HG02678 (cell line): ENCODE measurements at regions not wholly inside any gene's neighbourhood (a gene's known extent, or its start where the extent isn't known, plus 50 kb on each side); places are given as distances from the start of the nearest gene placed in this dataset.

Experiments used
- ATAC-seq: cut with Tn5 transposase; IDR thresholded peaks from one replicate; pipeline ENCODE4 v1.9.1; 2021; ENCODE audit warnings: mild to moderate bottlenecking, moderate library complexity; ENCODE audit not compliant: unreplicated experiment

GRCh38 chr1:87863317-87863716 lies 534.6 kb downstream of the LMO4 start:
- no peak for ATAC-seq

- ATAC-seq = no peak
Observed at GRCh38 chr1:87864676-87865075, 536.0 kb downstream of the LMO4 start.

GRCh38 chr1:87866416-87866815 lies 537.7 kb downstream of the LMO4 start:
- ATAC-seq = no peak

GRCh38 chr1:87867626-87868025 lies 538.9 kb downstream of the LMO4 start:
- ATAC-seq = no peak

- ATAC-seq = no peak
Observed at GRCh38 chr1:87869567-87869966, 540.9 kb downstream of the LMO4 start.

GRCh38 chr1:87872189-87872588 lies 543.5 kb downstream of the LMO4 start:
- peak; percentile 79 for ATAC-seq

GRCh38 chr1:87872692-87873091 lies 544.0 kb downstream of the LMO4 start:
- peak; percentile 44 for ATAC-seq

GRCh38 chr1:87878873-87879272 lies 550.2 kb downstream of the LMO4 start:
- no peak for ATAC-seq

GRCh38 chr1:87880098-87880760 lies 551.5 kb downstream of the LMO4 start:
- ATAC-seq = no peak

- no peak for ATAC-seq
Observed at GRCh38 chr1:87880764-87881163, 552.1 kb downstream of the LMO4 start.

GRCh38 chr1:87883906-87884305 lies 555.2 kb downstream of the LMO4 start:
- no peak for ATAC-seq

- ATAC-seq = no peak
Observed at GRCh38 chr1:87884581-87884980, 555.9 kb downstream of the LMO4 start.

GRCh38 chr1:87885278-87886025 lies 556.8 kb downstream of the LMO4 start:
- ATAC-seq = no peak

GRCh38 chr1:87887100-87887499 lies 558.4 kb downstream of the LMO4 start:
- ATAC-seq = no peak

GRCh38 chr1:87888446-87888845 lies 559.8 kb downstream of the LMO4 start:
- ATAC-seq = no peak

- no peak for ATAC-seq
Observed at GRCh38 chr1:87894062-87894461, 565.4 kb downstream of the LMO4 start.

- no peak for ATAC-seq
Observed at GRCh38 chr1:87897481-87897880, 568.8 kb downstream of the LMO4 start.

- ATAC-seq = no peak
Observed at GRCh38 chr1:87898431-87898830, 569.8 kb downstream of the LMO4 start.

GRCh38 chr1:87899017-87899416 lies 570.3 kb downstream of the LMO4 start:
- ATAC-seq = no peak

- ATAC-seq = no peak
Observed at GRCh38 chr1:87899746-87900145, 571.1 kb downstream of the LMO4 start.

- peak; percentile 61 for ATAC-seq
Observed at GRCh38 chr1:87902830-87903229, 574.1 kb downstream of the LMO4 start.

GRCh38 chr1:87903242-87903641 lies 574.6 kb downstream of the LMO4 start:
- ATAC-seq = no peak

- no peak for ATAC-seq
Observed at GRCh38 chr1:87904651-87905050, 576.0 kb downstream of the LMO4 start.
